NCI-H1417 (cell line): ENCODE measurements at regions not wholly inside any gene's neighbourhood (a gene's known extent, or its start where the extent isn't known, plus 50 kb on each side); places are given as distances from the start of the nearest gene placed in this dataset.
"Not testable (repeated sequence)": the region's sequence is repeated elsewhere in the genome, so short reads cannot be mapped to it uniquely, and the experiment has no call there.

Experiments
- DNase-seq, 3 experiments: peaks; one replicate each; lab custom pipeline; 2025; lab: John Stamatoyannopoulos, UW

GRCh38 chr7:34333184-34333583 lies 324.8 kb upstream of the NPSR1 start:
- DNase-seq: no peak

- no peak for DNase-seq
Measured at GRCh38 chr7:34333925-34334324, 324.1 kb upstream of the NPSR1 start.

- DNase-seq: no peak
Measured at GRCh38 chr7:34337163-34337562, 320.9 kb upstream of the NPSR1 start.

- DNase-seq: no peak
Measured at GRCh38 chr7:34338961-34339526, 319.0 kb upstream of the NPSR1 start.

DNA sequence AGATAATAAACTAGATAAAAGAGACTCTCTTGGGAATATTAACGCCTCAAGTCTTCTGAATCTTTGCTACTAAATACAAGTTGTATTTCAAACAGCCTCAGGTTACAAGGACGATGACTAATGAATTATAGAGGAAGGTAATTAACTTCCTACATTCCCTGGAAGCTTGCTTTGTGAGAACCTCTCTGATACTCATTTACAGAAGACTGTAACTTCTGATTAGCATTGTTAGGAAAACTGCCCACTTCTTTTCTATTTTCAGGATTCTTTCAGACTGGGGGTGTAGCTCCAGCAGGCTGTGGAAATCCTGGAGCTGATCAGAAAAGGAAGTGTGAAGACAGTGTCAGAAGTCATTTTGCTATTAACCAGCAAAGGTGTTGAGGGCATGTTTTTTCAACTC lies 316.7 kb upstream of the NPSR1 start:
- peak in 1 of 3 experiments; percentile 17 for DNase-seq

- DNase-seq: no peak
Measured at GRCh38 chr7:34342387-34342786, 315.6 kb upstream of the NPSR1 start.

GRCh38 chr7:34343667-34344066 lies 314.4 kb upstream of the NPSR1 start:
- no peak for DNase-seq

GRCh38 chr7:34354011-34354410 lies 304.0 kb upstream of the NPSR1 start:
- no peak for DNase-seq

- DNase-seq: no peak
Measured at GRCh38 chr7:34354899-34355298, 303.1 kb upstream of the NPSR1 start.

- no peak for DNase-seq
Measured at GRCh38 chr7:34357068-34357467, 300.9 kb upstream of the NPSR1 start.

- DNase-seq: no peak
Measured at GRCh38 chr7:34357946-34358345, 300.1 kb upstream of the NPSR1 start.

DNA sequence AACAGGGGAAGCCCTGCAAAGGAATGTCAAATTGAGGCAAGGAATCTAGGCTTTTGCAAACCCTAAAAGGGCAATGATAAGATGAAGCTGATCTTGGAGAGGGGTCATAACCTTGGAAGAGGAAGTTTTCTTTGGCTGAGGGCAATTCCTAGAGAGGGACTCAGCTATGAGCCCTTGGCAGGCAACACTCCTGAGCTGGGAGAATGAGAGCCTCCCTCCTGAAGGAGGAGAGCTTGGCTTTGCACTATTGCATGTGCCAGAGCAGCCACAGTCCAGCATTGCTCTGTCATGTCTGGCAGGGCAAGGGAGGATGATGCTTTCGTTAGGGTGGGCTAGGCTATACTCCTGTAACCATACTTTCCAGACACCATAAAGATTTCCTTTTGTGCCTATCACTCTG lies 299.4 kb upstream of the NPSR1 start:
- not testable (repeated sequence) for DNase-seq

- DNase-seq: peak in 1 of 3 experiments; percentile 51
Measured at GRCh38 chr7:34361663-34362250, 296.3 kb upstream of the NPSR1 start.

- DNase-seq: no peak
Measured at GRCh38 chr7:34362621-34363020, 295.4 kb upstream of the NPSR1 start.

GRCh38 chr7:34364130-34364529 lies 293.9 kb upstream of the NPSR1 start:
- no peak for DNase-seq

GRCh38 chr7:34365011-34365410 lies 293.0 kb upstream of the NPSR1 start:
- DNase-seq: no peak

DNA sequence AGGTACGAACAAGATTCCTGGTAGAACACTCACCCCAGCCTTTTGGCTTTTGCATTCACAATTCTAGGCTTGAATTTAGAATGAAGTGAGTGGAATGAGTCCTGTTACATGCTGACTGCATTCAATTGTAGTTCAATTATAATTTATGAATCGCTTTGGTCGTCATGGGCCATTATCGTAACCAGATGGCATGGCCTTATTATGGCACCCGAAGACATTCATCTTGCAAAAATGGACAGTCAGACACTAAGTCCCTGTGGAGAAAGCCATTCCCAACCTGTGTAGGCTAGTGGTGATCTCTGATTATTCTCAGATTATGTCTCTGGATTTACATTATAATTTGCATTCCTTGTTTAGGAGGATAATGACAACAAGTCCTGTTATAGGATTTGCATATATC lies 292.4 kb upstream of the NPSR1 start:
- DNase-seq: no peak

- DNase-seq: no peak
Measured at GRCh38 chr7:34371922-34372321, 286.1 kb upstream of the NPSR1 start.

- no peak for DNase-seq
Measured at GRCh38 chr7:34373940-34374339, 284.1 kb upstream of the NPSR1 start.

DNA sequence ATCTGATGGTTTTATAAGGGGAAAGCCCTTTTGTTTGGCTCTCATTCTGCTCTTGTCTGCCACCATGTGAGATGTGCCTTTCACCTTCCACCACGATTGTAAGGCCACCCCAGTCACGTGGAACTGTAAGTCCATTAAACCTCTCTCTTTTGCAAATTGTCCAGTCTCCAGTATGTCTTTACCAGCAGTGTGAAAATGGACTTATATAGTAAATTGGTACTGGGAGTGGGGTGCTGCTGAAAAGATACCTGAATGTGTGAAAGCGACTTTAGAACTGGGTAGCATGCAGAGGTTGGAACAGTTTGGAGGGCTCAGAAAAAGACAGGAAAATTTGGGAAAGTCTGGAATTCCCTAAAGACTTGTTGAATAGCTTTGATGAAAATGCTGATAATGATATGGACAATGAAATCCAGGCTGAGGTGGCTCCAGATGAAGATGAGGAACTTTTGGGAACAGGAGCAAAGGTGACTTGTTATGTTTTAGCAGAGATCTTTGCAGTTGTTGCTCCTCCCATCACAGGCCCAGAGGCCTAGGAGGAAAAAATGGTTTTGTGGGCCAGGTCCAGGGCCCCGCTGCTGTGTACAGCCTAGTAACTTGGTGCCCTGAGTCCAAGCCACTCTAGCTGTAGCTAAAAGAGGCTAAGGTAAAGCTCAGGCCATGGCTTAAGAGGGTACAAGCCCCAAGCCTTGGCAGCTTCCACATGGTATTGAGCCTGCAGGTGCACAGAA lies 275.7 kb upstream of the NPSR1 start:
- no peak for DNase-seq

DNA sequence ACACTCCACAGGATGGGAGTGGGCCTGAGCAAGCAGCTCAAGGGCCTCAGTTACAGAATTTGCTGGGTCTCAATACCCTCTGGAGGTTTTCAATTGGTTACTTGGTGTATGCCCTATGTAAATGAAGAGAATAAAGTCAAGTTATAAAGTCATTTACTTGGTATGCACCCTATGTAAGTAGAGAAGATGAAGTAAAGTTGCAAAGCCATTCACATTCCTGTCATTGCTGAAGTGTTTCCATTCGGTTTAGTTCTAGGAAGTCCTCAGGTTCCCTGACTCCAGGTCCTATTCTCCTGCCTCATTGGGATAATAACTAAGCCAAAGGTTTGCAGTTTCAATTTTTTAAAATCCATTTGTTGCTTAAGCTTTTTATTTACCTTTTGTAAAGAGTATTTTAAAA lies 272.6 kb upstream of the NPSR1 start:
- DNase-seq: no peak

- DNase-seq: no peak
Measured at GRCh38 chr7:34389332-34390078, 268.5 kb upstream of the NPSR1 start.

- no peak for DNase-seq
Measured at GRCh38 chr7:34390103-34390502, 267.9 kb upstream of the NPSR1 start.
